Spleen (tissue), 11 donors: ENCODE measurements at regions not wholly inside any gene's neighbourhood (a gene's known extent, or its start where the extent isn't known, plus 50 kb on each side); places are given as distances from the start of the nearest gene placed in this dataset.

Experiments
- DNase-seq: peaks from one replicate; pipeline ENCODE4 v3.0.0-alpha.2; 2020
- H3K27ac ChIP-seq, 8 donors: fragments of 200-600 bp; sonication (generic) in 7 of 8; 1 replicate in 4 of 8; 2 replicates in 4 of 8; pipeline versions ENCODE4 v1.5.0 to v1.8.0; 2016 to 2021; ENCODE audit warnings: inconsistent platforms in 4 of 8, mild to moderate bottlenecking in 4 of 8, moderate library complexity in 1 of 8
- H3K27me3 ChIP-seq, 7 donors: fragments of 200-600 bp; sonication (generic) in 6 of 7; replicated peaks in 1 of 7; 1 replicate in 4 of 7; 2 replicates in 3 of 7; pipeline versions ENCODE4 v1.5.0 to v1.8.0; 2016 to 2021; ENCODE audit warnings: inconsistent platforms in 3 of 7, mild to moderate bottlenecking in 1 of 7
- H3K36me3 ChIP-seq, 6 donors: fragments of 200-600 bp; sonication (generic) in 5 of 6; 1 replicate in 4 of 6; 2 replicates in 2 of 6; pipeline versions ENCODE4 v1.5.0 to v1.8.0; 2016 to 2021; ENCODE audit warnings: inconsistent platforms in 2 of 6
- H3K4me1 ChIP-seq, 6 donors: fragments of 200-600 bp; sonication (generic) in 5 of 6; 1 replicate in 3 of 6; 2 replicates in 3 of 6; pipeline versions ENCODE4 v1.5.0 to v1.8.0; 2016 to 2021; ENCODE audit warnings: inconsistent platforms in 3 of 6
- H3K4me3 ChIP-seq, 8 donors: fragments of 200-600 bp; sonication (generic) in 7 of 8; 1 replicate in 4 of 8; 2 replicates in 4 of 8; pipeline versions ENCODE4 v1.5.0 to v1.8.0; 2016 to 2021; ENCODE audit warnings: inconsistent platforms in 4 of 8, mild to moderate bottlenecking in 4 of 8, moderate library complexity in 2 of 8
- H3K9me3 ChIP-seq, 8 donors: fragments of 200-600 bp; sonication (generic) in 7 of 8; 1 replicate in 4 of 8; 2 replicates in 4 of 8; pipeline versions ENCODE4 v1.5.0 to v1.8.0; 2016 to 2021; ENCODE audit warnings: inconsistent platforms in 4 of 8
- POLR2A ChIP-seq, 3 donors: fragments of 450-650 bp; IDR thresholded peaks; one replicate each; pipeline ENCODE4 v1.5.1; 2017; ENCODE audit warnings: antibody characterized with exemption in 3 of 3, mild to moderate bottlenecking in 1 of 3
- POLR2AphosphoS5 ChIP-seq, 3 donors: sonication (generic); formaldehyde crosslinking; IDR thresholded peaks; one replicate each; pipeline ENCODE4 v1.5.1; 2017; ENCODE audit warnings: antibody characterized with exemption in 3 of 3
- WGBS, 5 donors: extraction: QIAGEN DNeasy Blood & Tissue Kit in 3 of 5; methylation state at CpG; one replicate each; pipeline versions ENCODE4 v1.1.5 to v1.1.7; 2013 to 2018; 5-methylcytosine and 5-hydroxymethylcytosine counted together
- intact Hi-C: fragments of 100-400 bp; cut with DNase I; formaldehyde crosslinking; loops from one replicate; pipeline ENCODE4 v1.15.0; 2023; ENCODE audit warnings: low total_unique reads
- TF ChIP-seq, protein P1 (sequence below), 11 experiments: fragments of 200-600 bp in 7 of 11; fragments of 450-650 bp in 4 of 11; sonication (generic) in 4 of 11; IDR thresholded peaks in 8 of 11; conservative IDR thresholded peaks in 3 of 11; 1 replicate in 7 of 11; 2 replicates in 4 of 11; pipeline versions ENCODE4 v1.4.0 to v1.8.0; 2016 to 2021; ENCODE audit warnings: antibody characterized with exemption in 11 of 11, inconsistent platforms in 4 of 11, mild to moderate bottlenecking in 1 of 11
- donor health status: healthy with polysubstance abuse.
- donor health status: DM: no; HTN: no; CAD: no; lungs with moderate emphysema.
- donor health status: DM: no; HTN: no; CAD: no.
- donor health status: Bipolar disorder and iron deficiency.
- donor health status: healthy.
- donor health status: DM: no; HTN: no; CAD: no.
- donor health status: DM: yes; HTN: yes; CAD: no.

DNA sequence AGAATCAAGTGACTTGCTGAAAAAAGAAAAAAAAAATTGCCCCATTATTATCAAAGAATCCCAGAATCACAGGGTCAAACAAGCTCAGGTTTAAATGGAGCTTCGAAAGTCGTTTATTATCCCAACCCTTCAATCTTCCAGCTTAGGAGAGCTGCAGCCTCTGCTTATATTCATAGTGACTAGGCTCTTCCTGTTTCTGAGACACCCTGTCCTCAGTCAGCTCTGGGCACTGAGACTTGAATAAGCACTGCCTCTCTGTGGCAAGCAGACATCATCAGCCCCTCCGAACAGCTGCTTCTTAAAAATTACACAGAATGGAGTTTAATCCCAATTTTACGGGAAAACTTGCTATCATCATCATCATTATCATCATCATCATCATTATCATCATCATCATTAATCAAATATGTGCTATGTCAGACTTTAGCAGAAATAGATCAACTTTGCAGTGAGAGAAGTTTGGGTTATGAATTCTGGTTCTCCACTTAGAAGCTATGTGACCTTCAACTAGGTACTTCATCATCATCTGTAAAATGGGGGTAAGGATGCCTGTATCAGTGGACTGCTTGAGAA is 614.0 kb upstream of the SYNCRIP start:
- peaks cover 0 to 11% (median 2%) of the 10 kb centered on the region in 8 donors for H3K9me3 ChIP-seq
- 62 to 78% (median 74%) methylated on average over 4 of the region's 4 CpGs for WGBS, 5 donors
- no peak overlapping the region for H3K4me3 ChIP-seq
- no peak for TF ChIP-seq POLR2A (IDR thresholded peaks at IDR 0.05)
- TF ChIP-seq, protein P1, sequence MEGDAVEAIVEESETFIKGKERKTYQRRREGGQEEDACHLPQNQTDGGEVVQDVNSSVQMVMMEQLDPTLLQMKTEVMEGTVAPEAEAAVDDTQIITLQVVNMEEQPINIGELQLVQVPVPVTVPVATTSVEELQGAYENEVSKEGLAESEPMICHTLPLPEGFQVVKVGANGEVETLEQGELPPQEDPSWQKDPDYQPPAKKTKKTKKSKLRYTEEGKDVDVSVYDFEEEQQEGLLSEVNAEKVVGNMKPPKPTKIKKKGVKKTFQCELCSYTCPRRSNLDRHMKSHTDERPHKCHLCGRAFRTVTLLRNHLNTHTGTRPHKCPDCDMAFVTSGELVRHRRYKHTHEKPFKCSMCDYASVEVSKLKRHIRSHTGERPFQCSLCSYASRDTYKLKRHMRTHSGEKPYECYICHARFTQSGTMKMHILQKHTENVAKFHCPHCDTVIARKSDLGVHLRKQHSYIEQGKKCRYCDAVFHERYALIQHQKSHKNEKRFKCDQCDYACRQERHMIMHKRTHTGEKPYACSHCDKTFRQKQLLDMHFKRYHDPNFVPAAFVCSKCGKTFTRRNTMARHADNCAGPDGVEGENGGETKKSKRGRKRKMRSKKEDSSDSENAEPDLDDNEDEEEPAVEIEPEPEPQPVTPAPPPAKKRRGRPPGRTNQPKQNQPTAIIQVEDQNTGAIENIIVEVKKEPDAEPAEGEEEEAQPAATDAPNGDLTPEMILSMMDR (IDR thresholded peaks at IDR 0.05 in 8 of 11, conservative IDR thresholded peaks at IDR 0.05 in 3 of 11), result no peak
- TF ChIP-seq POLR2AphosphoS5 (IDR thresholded peaks at IDR 0.05), result no peak
- H3K27ac ChIP-seq, result no peak overlapping the region
- no peaks in the 10 kb centered on the region for H3K36me3 ChIP-seq
- H3K4me1 ChIP-seq, result no peaks in the 10 kb centered on the region
- no peak for DNase-seq
- no peaks in the 10 kb centered on the region for H3K27me3 ChIP-seq
- intact Hi-C loops, result no loop called here

DNA sequence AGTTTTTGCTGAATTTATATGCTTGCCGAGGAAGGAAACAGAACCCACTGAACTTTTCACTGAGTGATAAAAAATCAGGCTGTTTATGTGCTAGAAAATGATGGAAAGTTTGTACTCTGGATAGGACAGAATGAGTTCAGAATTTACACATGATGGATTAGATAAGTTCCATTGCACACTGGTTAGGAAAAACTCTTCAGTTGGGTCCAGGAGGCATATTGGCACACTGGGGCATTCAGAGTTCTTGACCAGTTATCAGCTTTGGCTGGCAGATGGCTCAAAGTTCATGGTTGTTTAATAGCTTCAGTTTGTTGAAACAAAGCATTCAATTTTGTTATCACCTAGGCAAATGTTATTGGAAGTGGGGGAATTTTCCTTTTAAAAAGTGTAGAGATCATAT is 613.3 kb upstream of the SYNCRIP start:
- Histone ChIP-seq H3K27me3 (no peaks in the 10 kb centered on the region), H3K4me3 (no peak overlapping the region), H3K9me3 (peaks cover 0 to 11% (median 2%) of the 10 kb centered on the region in 8 donors), H3K4me1 (no peaks in the 10 kb centered on the region), H3K36me3 (no peaks in the 10 kb centered on the region), H3K27ac (no peak overlapping the region)
- no peak for DNase-seq
- intact Hi-C loops, result no loop called here
- WGBS, 5 donors, result 39 to 63% (median 58%) methylated on average over 1 of the region's 1 CpG
- no peak for TF ChIP-seq POLR2AphosphoS5 (IDR thresholded peaks at IDR 0.05)
- no peak for TF ChIP-seq POLR2A (IDR thresholded peaks at IDR 0.05)
- TF ChIP-seq, protein P1 (IDR thresholded peaks at IDR 0.05 in 8 of 11, conservative IDR thresholded peaks at IDR 0.05 in 3 of 11), result no peak

DNA sequence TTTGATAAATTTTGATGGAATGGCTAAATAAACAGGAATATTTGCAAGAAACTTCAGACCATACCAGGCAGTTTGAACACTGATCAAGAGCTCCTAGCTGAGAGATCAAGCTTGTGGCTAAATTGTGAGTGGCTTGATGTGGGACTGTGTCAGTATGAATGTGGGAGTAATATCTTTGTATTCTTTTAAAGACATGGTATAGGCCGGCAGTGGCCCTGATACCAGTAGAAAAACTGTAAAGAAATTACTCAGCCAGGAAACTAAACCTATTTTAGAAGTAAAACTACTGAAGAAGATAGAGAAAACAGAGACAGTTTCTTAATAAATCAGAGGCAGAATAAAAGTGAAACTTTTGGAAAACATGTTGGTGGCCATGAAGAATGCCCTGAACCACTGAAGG is 608.4 kb upstream of the SYNCRIP start:
- intact Hi-C loops, result no loop called here

DNA sequence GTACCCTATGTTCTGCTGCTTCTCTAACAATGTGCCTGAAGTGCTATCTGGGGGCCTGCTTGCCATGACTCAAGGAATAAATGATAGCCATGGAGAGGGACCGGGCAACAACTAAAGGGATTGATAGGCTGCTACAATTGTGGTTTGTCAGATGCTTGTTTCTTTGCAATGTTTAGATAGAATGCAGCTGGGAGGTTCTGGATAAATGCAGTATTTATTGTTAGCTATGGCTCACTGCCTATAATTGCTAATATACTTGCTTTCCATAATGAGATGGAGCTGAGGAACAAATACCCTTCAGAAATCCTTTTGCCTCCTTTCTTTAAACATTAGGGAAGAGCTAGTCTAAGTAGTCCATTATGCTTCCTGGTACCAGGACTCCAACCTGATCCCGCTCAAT is 575.2 kb upstream of the SYNCRIP start:
- no peaks in the 10 kb centered on the region for H3K36me3 ChIP-seq
- no peak for DNase-seq
- no peak overlapping the region for H3K4me3 ChIP-seq
- H3K9me3 ChIP-seq, result peaks cover 0 to 27% (median 13%) of the 10 kb centered on the region in 8 donors
- intact Hi-C loops, result no loop called here
- H3K4me1 ChIP-seq, result no peaks in the 10 kb centered on the region
- TF ChIP-seq POLR2AphosphoS5 (IDR thresholded peaks at IDR 0.05) (no peak), POLR2A (IDR thresholded peaks at IDR 0.05) (no peak)
- TF ChIP-seq, protein P1 (IDR thresholded peaks at IDR 0.05 in 8 of 11, conservative IDR thresholded peaks at IDR 0.05 in 3 of 11), result no peak
- 34 to 86% (median 44%) methylated on average over 2 of the region's 2 CpGs for WGBS, 5 donors
- no peaks in the 10 kb centered on the region for H3K27me3 ChIP-seq
- no peak overlapping the region for H3K27ac ChIP-seq

More for the DNA sequence above, 608.4 kb upstream of the SYNCRIP start:
- Histone ChIP-seq H3K9me3 (peaks cover 0 to 19% (median 0%) of the 10 kb centered on the region in 8 donors), H3K4me3 (no peak overlapping the region), H3K27ac (no peak overlapping the region), H3K27me3 (no peaks in the 10 kb centered on the region), H3K36me3 (no peaks in the 10 kb centered on the region), H3K4me1 (no peaks in the 10 kb centered on the region)
- no peak for DNase-seq
- TF ChIP-seq POLR2AphosphoS5 (IDR thresholded peaks at IDR 0.05) (no peak), POLR2A (IDR thresholded peaks at IDR 0.05) (no peak)
- TF ChIP-seq, protein P1 (IDR thresholded peaks at IDR 0.05 in 8 of 11, conservative IDR thresholded peaks at IDR 0.05 in 3 of 11), result no peak
- 55 to 79% (median 73%) methylated on average over 1 of the region's 1 CpG for WGBS, 5 donors
